ENCODE measurements at regions not wholly inside any gene's neighbourhood (a gene's known extent, or its start where the extent isn't known, plus 50 kb on each side); places are given as distances from the start of the nearest gene placed in this dataset.

DNA sequence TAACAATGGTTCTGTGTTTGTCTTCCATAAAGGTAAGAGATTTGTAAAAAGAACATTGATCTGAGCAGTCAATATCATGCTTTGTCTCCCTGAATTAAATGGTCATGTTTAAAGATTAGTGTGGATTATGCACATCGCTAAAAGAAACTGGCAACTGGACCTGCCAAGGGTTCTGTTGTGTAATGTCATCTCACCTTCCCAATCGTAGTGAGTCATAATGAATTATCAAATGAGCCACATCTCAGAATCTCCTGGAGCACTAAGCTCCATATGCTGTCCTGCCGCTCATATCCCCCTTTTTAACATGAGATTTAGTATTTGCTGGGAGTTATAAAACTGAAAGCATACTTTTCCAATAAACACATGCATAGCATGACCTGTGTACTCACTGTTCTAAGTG is 187.0 kb upstream of the OPRM1 start:
- no peaks in the 10 kb centered on the region for H3K36me3 ChIP-seq (ENCODE audit: control insufficient read depth in 5 of 5, insufficient read depth in 5 of 5, low read length in 5 of 5)
- H3K27ac ChIP-seq (ENCODE audit: low read depth, low read length): no peak overlapping the region
- H3K4me1 ChIP-seq (ENCODE audit: control insufficient read depth in 5 of 5, insufficient read depth in 5 of 5, low read length in 5 of 5): peaks cover 0 to 7% (median 0%) of the 10 kb centered on the region in 5 donors
- no peak overlapping the region for H3K9ac ChIP-seq (ENCODE audit: low read length in 5 of 5)
- H3K27me3 ChIP-seq (ENCODE audit: control insufficient read depth in 5 of 5, insufficient read depth in 4 of 5, low read length in 5 of 5): no peaks in the 10 kb centered on the region
- H3K9me3 ChIP-seq (ENCODE audit: control insufficient read depth in 5 of 5, low read length in 5 of 5): no peaks in the 10 kb centered on the region
- H3K4me3 ChIP-seq (ENCODE audit: low read depth in 1 of 5, low read length in 5 of 5): no peak overlapping the region

DNA sequence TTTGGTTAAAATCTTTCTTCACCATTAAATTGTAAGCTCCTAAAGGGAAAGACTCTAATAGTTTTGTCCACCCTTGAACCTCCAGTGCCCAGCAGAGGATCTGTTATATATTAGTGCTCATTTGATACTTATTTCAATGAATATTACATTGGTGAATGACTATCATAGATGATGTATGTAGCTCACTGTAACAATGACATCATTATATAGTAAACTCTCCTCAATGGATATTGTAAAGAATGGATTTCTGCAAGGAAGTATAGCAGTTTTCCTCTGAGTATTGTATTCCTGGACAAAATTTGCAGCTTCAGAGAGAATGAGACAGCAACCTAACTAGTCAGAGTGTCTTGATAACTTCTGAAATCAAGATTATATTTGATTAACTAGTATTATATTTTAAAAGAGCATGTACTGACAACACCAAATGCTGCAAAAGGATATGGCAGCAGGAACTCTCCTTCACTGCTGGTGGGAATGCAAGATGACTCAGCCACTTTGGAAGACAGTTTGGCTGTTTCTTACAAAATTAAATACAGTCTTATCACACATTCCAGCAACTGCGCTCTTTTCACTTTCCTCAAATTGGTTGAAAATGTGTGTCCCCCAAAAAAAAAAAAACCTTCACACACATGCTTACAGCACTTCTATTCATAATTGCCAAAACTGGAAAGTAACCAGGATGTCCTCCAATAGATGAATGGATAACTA is 189.8 kb upstream of the OPRM1 start:
- no peaks in the 10 kb centered on the region for H3K36me3 ChIP-seq (ENCODE audit: control insufficient read depth in 5 of 5, insufficient read depth in 5 of 5, low read length in 5 of 5)
- peaks cover 0 to 7% (median 0%) of the 10 kb centered on the region in 5 donors for H3K4me1 ChIP-seq (ENCODE audit: control insufficient read depth in 5 of 5, insufficient read depth in 5 of 5, low read length in 5 of 5)
- H3K9me3 ChIP-seq (ENCODE audit: control insufficient read depth in 5 of 5, low read length in 5 of 5): no peaks in the 10 kb centered on the region
- no peak overlapping the region for H3K27ac ChIP-seq (ENCODE audit: low read depth, low read length)
- no peak overlapping the region for H3K4me3 ChIP-seq (ENCODE audit: low read depth in 1 of 5, low read length in 5 of 5)
- no peak overlapping the region for H3K9ac ChIP-seq (ENCODE audit: low read length in 5 of 5)
- no peaks in the 10 kb centered on the region for H3K27me3 ChIP-seq (ENCODE audit: control insufficient read depth in 5 of 5, insufficient read depth in 4 of 5, low read length in 5 of 5)

DNA sequence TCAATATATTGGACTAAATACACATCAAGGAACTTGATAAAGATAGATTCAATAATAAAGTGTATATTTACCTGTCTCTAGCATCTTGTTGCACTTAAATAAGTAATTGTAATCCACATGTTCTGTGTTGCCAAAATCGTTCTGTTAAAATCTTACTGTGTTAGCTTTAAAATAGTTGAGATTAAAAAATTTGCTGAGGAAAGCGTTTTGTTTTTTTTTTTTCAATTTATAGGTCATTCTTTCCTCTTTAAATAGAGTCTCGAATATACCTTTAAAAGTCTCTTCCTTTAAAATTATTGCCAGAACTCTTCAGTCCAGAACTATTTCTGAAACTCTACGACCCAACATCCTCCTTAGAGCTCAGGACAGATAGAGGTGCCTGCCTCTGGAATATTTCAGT is 195.6 kb upstream of the OPRM1 start:
- no peak overlapping the region for H3K9ac ChIP-seq (ENCODE audit: low read length in 5 of 5)
- H3K27me3 ChIP-seq (ENCODE audit: control insufficient read depth in 5 of 5, insufficient read depth in 4 of 5, low read length in 5 of 5): no peaks in the 10 kb centered on the region
- no peak overlapping the region for H3K4me3 ChIP-seq (ENCODE audit: low read depth in 1 of 5, low read length in 5 of 5)
- H3K4me1 ChIP-seq (ENCODE audit: control insufficient read depth in 5 of 5, insufficient read depth in 5 of 5, low read length in 5 of 5): peaks cover 0 to 23% (median 11%) of the 10 kb centered on the region in 5 donors
- no peaks in the 10 kb centered on the region for H3K9me3 ChIP-seq (ENCODE audit: control insufficient read depth in 5 of 5, low read length in 5 of 5)
- H3K27ac ChIP-seq (ENCODE audit: low read depth, low read length): no peak overlapping the region
- no peaks in the 10 kb centered on the region for H3K36me3 ChIP-seq (ENCODE audit: control insufficient read depth in 5 of 5, insufficient read depth in 5 of 5, low read length in 5 of 5)

DNA sequence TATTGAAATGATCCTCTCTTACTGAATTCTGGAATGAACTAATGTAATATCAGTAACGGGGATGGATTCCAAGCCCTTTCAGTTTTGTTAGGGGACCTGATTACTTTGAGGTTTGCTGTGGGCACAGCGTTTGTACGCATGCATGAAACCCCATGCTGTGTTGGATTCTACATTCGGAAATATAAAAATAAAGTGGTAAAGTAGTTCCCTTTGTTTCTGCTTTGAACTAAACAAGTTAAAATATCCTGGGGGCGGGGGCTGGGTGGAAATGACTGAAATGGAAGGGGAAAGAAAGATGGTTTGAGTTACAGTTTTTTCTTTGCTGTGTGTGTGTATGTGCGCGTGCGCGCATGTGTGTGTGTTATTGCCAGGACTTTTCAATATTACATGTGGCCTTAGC is 196.5 kb upstream of the OPRM1 start:
- Histone ChIP-seq H3K27ac (ENCODE audit: low read depth, low read length) (no peak overlapping the region), H3K9me3 (ENCODE audit: control insufficient read depth in 5 of 5, low read length in 5 of 5) (no peaks in the 10 kb centered on the region), H3K4me3 (ENCODE audit: low read depth in 1 of 5, low read length in 5 of 5) (no peak overlapping the region), H3K36me3 (ENCODE audit: control insufficient read depth in 5 of 5, insufficient read depth in 5 of 5, low read length in 5 of 5) (no peaks in the 10 kb centered on the region), H3K27me3 (ENCODE audit: control insufficient read depth in 5 of 5, insufficient read depth in 4 of 5, low read length in 5 of 5) (no peaks in the 10 kb centered on the region), H3K9ac (ENCODE audit: low read length in 5 of 5) (no peak overlapping the region), H3K4me1 (ENCODE audit: control insufficient read depth in 5 of 5, insufficient read depth in 5 of 5, low read length in 5 of 5) (peaks cover 0 to 26% (median 11%) of the 10 kb centered on the region in 5 donors)

DNA sequence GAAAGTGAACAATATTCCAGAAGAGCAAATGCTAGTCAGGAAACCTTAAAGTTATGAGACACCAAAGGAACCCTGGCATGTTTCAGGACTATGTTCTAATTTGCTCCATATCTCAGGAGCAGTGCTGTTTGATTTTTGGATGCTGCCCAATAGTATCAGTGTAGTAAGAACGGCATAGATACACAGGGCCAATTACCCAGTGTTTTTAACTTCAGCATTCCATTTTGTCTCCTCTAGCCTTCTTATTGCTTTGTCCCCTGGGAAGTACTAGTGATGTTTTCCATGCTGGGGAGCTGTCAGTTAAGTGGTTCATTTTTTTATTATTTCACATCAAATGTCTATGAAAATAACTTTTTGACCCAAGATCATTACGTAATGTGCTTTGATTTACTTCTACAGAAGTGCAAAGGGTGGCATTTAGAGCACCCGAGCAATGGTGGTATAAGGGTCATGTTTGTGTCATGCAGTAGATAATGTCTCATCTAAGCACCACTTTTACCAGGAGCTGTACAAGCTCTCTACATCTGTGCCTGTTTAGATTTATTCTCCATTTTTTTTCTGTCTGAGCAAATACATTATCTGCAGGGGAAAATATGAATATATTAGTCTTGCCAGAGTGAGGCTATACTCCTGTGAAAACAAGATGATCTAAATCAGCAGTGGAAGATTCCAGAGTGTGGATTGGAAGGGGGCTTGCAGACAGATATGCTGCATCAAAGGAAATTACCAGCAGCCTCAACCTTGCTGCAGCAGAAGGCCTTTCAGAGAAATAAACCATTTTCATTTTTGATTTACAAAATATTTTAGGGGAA is 198.8 kb upstream of the OPRM1 start:
- peaks cover 0 to 26% (median 11%) of the 10 kb centered on the region in 5 donors for H3K4me1 ChIP-seq (ENCODE audit: control insufficient read depth in 5 of 5, insufficient read depth in 5 of 5, low read length in 5 of 5)
- H3K27me3 ChIP-seq (ENCODE audit: control insufficient read depth in 5 of 5, insufficient read depth in 4 of 5, low read length in 5 of 5): no peaks in the 10 kb centered on the region
- H3K36me3 ChIP-seq (ENCODE audit: control insufficient read depth in 5 of 5, insufficient read depth in 5 of 5, low read length in 5 of 5): no peaks in the 10 kb centered on the region
- no peaks in the 10 kb centered on the region for H3K9me3 ChIP-seq (ENCODE audit: control insufficient read depth in 5 of 5, low read length in 5 of 5)
- peak overlapping the region; percentile 81 for H3K27ac ChIP-seq (ENCODE audit: low read depth, low read length)
- H3K9ac ChIP-seq (ENCODE audit: low read length in 5 of 5): no peak overlapping the region
- H3K4me3 ChIP-seq (ENCODE audit: low read depth in 1 of 5, low read length in 5 of 5): no peak overlapping the region

DNA sequence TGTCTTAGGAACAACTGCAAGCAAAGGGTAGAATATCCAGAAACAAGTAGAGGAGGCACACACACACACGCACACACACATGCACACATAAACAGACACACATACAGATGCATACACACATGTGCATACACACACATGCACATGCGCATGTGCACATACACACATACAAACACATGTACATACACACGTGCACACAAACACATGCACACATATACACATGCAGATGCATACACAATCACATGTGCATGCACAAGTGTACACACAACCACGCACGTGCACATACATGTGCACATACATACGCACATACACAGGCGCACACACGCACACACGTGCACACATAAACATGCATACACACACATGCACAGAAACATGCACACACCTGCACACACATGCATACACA is 206.5 kb upstream of the OPRM1 start:
- Histone ChIP-seq H3K27ac (ENCODE audit: low read depth, low read length) (no peak overlapping the region), H3K27me3 (ENCODE audit: control insufficient read depth in 5 of 5, insufficient read depth in 4 of 5, low read length in 5 of 5) (no peaks in the 10 kb centered on the region), H3K4me3 (ENCODE audit: low read depth in 1 of 5, low read length in 5 of 5) (no peak overlapping the region), H3K4me1 (ENCODE audit: control insufficient read depth in 5 of 5, insufficient read depth in 5 of 5, low read length in 5 of 5) (no peaks in the 10 kb centered on the region), H3K9me3 (ENCODE audit: control insufficient read depth in 5 of 5, low read length in 5 of 5) (peaks cover 0 to 2% (median 0%) of the 10 kb centered on the region in 5 donors), H3K36me3 (ENCODE audit: control insufficient read depth in 5 of 5, insufficient read depth in 5 of 5, low read length in 5 of 5) (no peaks in the 10 kb centered on the region), H3K9ac (ENCODE audit: low read length in 5 of 5) (no peak overlapping the region)

DNA sequence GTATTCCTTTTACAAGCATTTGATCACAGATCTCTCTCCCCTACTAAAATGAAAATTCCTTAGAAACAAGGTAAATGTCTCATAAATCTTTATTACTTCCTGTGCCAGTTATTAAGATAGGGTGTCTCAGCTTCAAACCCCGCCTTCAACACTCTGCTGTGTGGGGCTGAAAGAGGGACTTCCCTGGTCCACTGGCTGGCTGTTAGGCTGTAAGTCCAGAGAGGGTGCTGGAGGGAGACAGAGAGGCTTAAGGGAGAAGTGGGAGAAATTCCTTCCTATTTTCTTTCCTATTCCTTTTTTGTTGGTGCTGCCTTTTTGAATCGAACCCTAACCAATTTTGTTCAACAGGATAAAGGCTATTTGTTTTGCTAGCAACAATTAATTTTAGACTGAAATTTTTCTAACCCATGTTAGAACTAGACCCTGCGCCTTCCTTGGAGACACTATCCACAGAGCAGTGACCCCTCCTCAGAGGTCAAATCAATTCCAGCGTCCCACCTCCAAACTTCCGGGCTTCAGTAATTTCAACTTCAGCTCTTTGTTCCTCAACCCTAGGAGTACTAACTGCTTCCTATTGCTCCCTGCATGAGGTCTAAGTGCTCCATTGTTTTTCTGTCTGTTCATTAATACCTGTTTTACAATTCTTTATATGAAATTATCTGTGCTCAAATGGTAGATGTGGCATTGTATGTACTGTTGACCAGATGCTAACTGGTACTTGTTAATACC is 207.5 kb upstream of the OPRM1 start:
- Histone ChIP-seq H3K9me3 (ENCODE audit: control insufficient read depth in 5 of 5, low read length in 5 of 5) (peaks cover 0 to 2% (median 0%) of the 10 kb centered on the region in 5 donors), H3K4me1 (ENCODE audit: control insufficient read depth in 5 of 5, insufficient read depth in 5 of 5, low read length in 5 of 5) (no peaks in the 10 kb centered on the region), H3K4me3 (ENCODE audit: low read depth in 1 of 5, low read length in 5 of 5) (no peak overlapping the region), H3K9ac (ENCODE audit: low read length in 5 of 5) (no peak overlapping the region), H3K27me3 (ENCODE audit: control insufficient read depth in 5 of 5, insufficient read depth in 4 of 5, low read length in 5 of 5) (no peaks in the 10 kb centered on the region), H3K27ac (ENCODE audit: low read depth, low read length) (no peak overlapping the region), H3K36me3 (ENCODE audit: control insufficient read depth in 5 of 5, insufficient read depth in 5 of 5, low read length in 5 of 5) (no peaks in the 10 kb centered on the region)

DNA sequence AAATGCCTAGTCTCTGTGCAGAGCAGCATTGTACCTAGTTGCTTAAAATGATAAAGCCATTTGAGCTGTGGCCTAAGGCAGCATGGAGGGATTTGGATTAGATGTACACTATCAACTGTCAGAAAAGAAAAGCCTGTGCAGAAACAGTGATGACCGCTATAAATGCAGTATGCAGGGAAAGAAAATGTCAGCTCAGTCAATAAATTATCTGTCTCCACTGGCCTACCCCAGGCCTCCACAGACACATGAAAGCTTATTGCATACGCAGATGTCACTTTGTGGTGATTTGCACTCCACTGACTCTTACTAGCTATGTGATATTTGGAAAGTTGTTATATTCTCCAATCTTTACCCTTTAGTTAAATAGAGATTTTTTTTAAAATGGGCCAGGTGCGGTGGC is 221.9 kb upstream of the OPRM1 start:
- Histone ChIP-seq H3K27me3 (ENCODE audit: control insufficient read depth in 5 of 5, insufficient read depth in 4 of 5, low read length in 5 of 5) (no peaks in the 10 kb centered on the region), H3K36me3 (ENCODE audit: control insufficient read depth in 5 of 5, insufficient read depth in 5 of 5, low read length in 5 of 5) (no peaks in the 10 kb centered on the region), H3K9ac (ENCODE audit: low read length in 5 of 5) (no peak overlapping the region), H3K9me3 (ENCODE audit: control insufficient read depth in 5 of 5, low read length in 5 of 5) (peaks cover 0 to 18% (median 4%) of the 10 kb centered on the region in 5 donors), H3K4me1 (ENCODE audit: control insufficient read depth in 5 of 5, insufficient read depth in 5 of 5, low read length in 5 of 5) (no peaks in the 10 kb centered on the region), H3K4me3 (ENCODE audit: low read depth in 1 of 5, low read length in 5 of 5) (no peak overlapping the region), H3K27ac (ENCODE audit: low read depth, low read length) (no peak overlapping the region)

DNA sequence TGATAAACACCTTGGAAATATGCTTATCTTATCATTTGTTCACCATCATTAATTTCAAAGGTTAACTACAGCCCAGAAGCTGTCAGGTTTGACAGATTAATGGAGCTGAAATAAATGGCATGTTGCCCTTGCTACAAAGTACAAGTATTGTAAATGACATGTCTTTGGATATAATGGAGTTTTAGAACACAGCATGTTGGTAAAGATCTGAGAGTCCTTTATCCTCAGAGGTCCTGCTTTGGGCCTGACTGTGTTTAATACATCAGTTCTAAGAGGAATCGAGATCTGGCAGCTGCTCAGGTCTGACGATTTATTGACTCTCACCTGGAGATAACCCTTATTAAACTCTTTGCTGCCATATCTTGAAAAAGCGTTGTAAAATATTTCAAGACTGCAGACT is 222.7 kb upstream of the OPRM1 start:
- no peak overlapping the region for H3K9ac ChIP-seq (ENCODE audit: low read length in 5 of 5)
- H3K27me3 ChIP-seq (ENCODE audit: control insufficient read depth in 5 of 5, insufficient read depth in 4 of 5, low read length in 5 of 5): no peaks in the 10 kb centered on the region
- H3K27ac ChIP-seq (ENCODE audit: low read depth, low read length): no peak overlapping the region
- H3K9me3 ChIP-seq (ENCODE audit: control insufficient read depth in 5 of 5, low read length in 5 of 5): peaks cover 0 to 22% (median 4%) of the 10 kb centered on the region in 5 donors
- no peaks in the 10 kb centered on the region for H3K4me1 ChIP-seq (ENCODE audit: control insufficient read depth in 5 of 5, insufficient read depth in 5 of 5, low read length in 5 of 5)
- H3K36me3 ChIP-seq (ENCODE audit: control insufficient read depth in 5 of 5, insufficient read depth in 5 of 5, low read length in 5 of 5): no peaks in the 10 kb centered on the region
- H3K4me3 ChIP-seq (ENCODE audit: low read depth in 1 of 5, low read length in 5 of 5): no peak overlapping the region

DNA sequence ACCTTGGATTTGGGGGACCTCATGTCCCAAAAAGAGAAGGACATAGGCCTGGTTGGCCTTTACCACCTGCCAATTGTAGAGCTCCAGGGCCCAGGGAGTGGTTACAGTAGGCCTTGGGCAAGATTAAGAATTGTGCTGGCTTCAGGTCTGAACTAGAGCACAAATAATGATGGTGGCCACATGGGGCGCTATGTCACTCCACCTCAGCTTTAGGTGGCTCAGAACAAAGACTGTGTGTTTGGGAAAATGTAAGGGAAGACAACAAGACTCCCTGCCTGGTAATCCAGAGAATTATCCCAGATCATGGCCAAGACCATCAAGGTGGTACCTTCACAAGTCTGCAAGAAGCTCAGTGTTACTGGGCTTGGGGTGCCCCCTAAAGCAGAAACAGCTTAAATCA is 224.9 kb upstream of the OPRM1 start:
- Histone ChIP-seq H3K36me3 (ENCODE audit: control insufficient read depth in 5 of 5, insufficient read depth in 5 of 5, low read length in 5 of 5) (no peaks in the 10 kb centered on the region), H3K9me3 (ENCODE audit: control insufficient read depth in 5 of 5, low read length in 5 of 5) (peaks cover 0 to 22% (median 4%) of the 10 kb centered on the region in 5 donors), H3K27ac (ENCODE audit: low read depth, low read length) (no peak overlapping the region), H3K4me3 (ENCODE audit: low read depth in 1 of 5, low read length in 5 of 5) (no peak overlapping the region), H3K4me1 (ENCODE audit: control insufficient read depth in 5 of 5, insufficient read depth in 5 of 5, low read length in 5 of 5) (no peaks in the 10 kb centered on the region), H3K27me3 (ENCODE audit: control insufficient read depth in 5 of 5, insufficient read depth in 4 of 5, low read length in 5 of 5) (no peaks in the 10 kb centered on the region), H3K9ac (ENCODE audit: low read length in 5 of 5) (no peak overlapping the region)

Data from subcutaneous abdominal adipose tissue (tissue), 5 donors.